SK-N-SH (cell line): ENCODE measurements at regions not wholly inside any gene's neighbourhood (a gene's known extent, or its start where the extent isn't known, plus 50 kb on each side); places are given as distances from the start of the nearest gene placed in this dataset.
A peak's percentile ranks its signal among the peaks of the same experiment; 100 is the strongest.

Experiments
- CTCF ChIA-PET: fragments of 300-600, 350-600 bp; formaldehyde crosslinking; extraction: SDS; loops from one replicate; lab custom pipeline; 2021; lab: Yijun Ruan, JAX
- POLR2A ChIA-PET: fragments of 350-600 bp; sonication (Branson Sonifier 250); formaldehyde crosslinking; extraction: SDS; loops from one replicate; lab custom pipeline; 2020; ENCODE audit warnings: antibody characterized with exemption, inconsistent platforms; lab: Yijun Ruan, JAX
- DNase-seq: peaks from one replicate; pipeline ENCODE4 v3.0.0; 2012
- H2AFZ ChIP-seq: fragments of 200-600 bp; sonication (generic); 2 replicates; pipeline ENCODE4 v1.8.1; 2016; ENCODE audit warnings: antibody characterized with exemption, mild to moderate bottlenecking, low read depth
- H3F3A ChIP-seq: fragments of 200-600 bp; sonication (generic); replicated peaks from 2 replicates; pipeline ENCODE3; 2016; ENCODE audit warnings: antibody characterized with exemption, mild to moderate bottlenecking; ENCODE audit not compliant: insufficient read depth
- H3K27ac ChIP-seq, 2 experiments: fragments of 200-500 bp in 1 of 2; fragments of 200-600 bp in 1 of 2; sonication (Bioruptor generic) in 1 of 2; sonication (generic), shearing (Covaris generic) in 1 of 2; 2 replicates each; pipeline versions ENCODE4 v1.5.1 to v1.6.1; 2014 to 2016; ENCODE audit warnings: low read depth in 2 of 2, inconsistent platforms in 1 of 2, low read length in 1 of 2, mild to moderate bottlenecking in 1 of 2, mixed read lengths in 1 of 2
- H3K27me3 ChIP-seq: fragments of 200-600 bp; sonication (generic), shearing (Covaris generic); 2 replicates; pipeline ENCODE4 v1.6.1; 2016; ENCODE audit warnings: mixed run types; ENCODE audit not compliant: insufficient read depth
- H3K36me3 ChIP-seq, 2 experiments: fragments of 200-500 bp in 1 of 2; fragments of 200-600 bp in 1 of 2; sonication (Bioruptor generic) in 1 of 2; sonication (generic) in 1 of 2; replicated peaks in 1 of 2; 2 replicates each; pipeline versions ENCODE3 to v1.5.1; 2014 to 2016; ENCODE audit warnings: low read length in 1 of 2, mild to moderate bottlenecking in 1 of 2; ENCODE audit not compliant: insufficient read depth in 2 of 2, control insufficient read depth in 1 of 2
- H3K4me1 ChIP-seq, 2 experiments: fragments of 200-500 bp in 1 of 2; fragments of 200-600 bp in 1 of 2; sonication (Bioruptor generic) in 1 of 2; sonication (generic), shearing (Covaris generic) in 1 of 2; 2 replicates each; pipeline versions ENCODE4 v1.5.1 to v1.6.1; 2014 to 2016; ENCODE audit warnings: low read depth in 1 of 2, low read length in 1 of 2, mixed run types in 1 of 2; ENCODE audit not compliant: insufficient read depth in 2 of 2, control insufficient read depth in 1 of 2
- H3K4me2 ChIP-seq: fragments of 200-600 bp; sonication (generic), shearing (Covaris generic); 2 replicates; pipeline ENCODE4 v1.6.1; 2017; ENCODE audit warnings: mixed run types
- H3K4me3 ChIP-seq, 2 experiments: fragments of 200-500 bp in 1 of 2; fragments of 200-600 bp in 1 of 2; sonication (Bioruptor generic) in 1 of 2; sonication (generic), shearing (Covaris generic) in 1 of 2; 2 replicates each; pipeline versions ENCODE4 v1.5.1 to v1.8.1; 2014 to 2016; ENCODE audit warnings: low read depth in 2 of 2, inconsistent platforms in 1 of 2, low read length in 1 of 2, mild to moderate bottlenecking in 1 of 2, mixed read lengths in 1 of 2, moderate library complexity in 1 of 2
- H3K79me2 ChIP-seq: fragments of 200-600 bp; sonication (generic); 2 replicates; pipeline ENCODE4 v1.8.1; 2017; ENCODE audit warnings: mild to moderate bottlenecking; ENCODE audit not compliant: insufficient read depth
- H3K9ac ChIP-seq: fragments of 200-600 bp; sonication (generic); 2 replicates; pipeline ENCODE4 v1.6.1; 2017; ENCODE audit warnings: mixed run types
- H3K9me2 ChIP-seq: fragments of 200-600 bp; sonication (generic); 2 replicates; pipeline ENCODE4 v1.6.1; 2017; ENCODE audit warnings: mixed run types
- H3K9me3 ChIP-seq: fragments of 200-600 bp; sonication (generic); 2 replicates; pipeline ENCODE4 v1.6.1; 2017; ENCODE audit warnings: mixed run types, mild to moderate bottlenecking, moderate library complexity
- H4K20me1 ChIP-seq: fragments of 200-600 bp; sonication (generic); 2 replicates; pipeline ENCODE4 v1.6.1; 2017; ENCODE audit warnings: mild to moderate bottlenecking, mixed run types; ENCODE audit not compliant: insufficient read depth
- CHD2 ChIP-seq: fragments of 150-350 bp; IDR thresholded peaks from 2 replicates; pipeline ENCODE4 v1.6.1; 2018; ENCODE audit warnings: low read length; ENCODE audit not compliant: partially characterized antibody
- CTCF ChIP-seq: fragments of 200-600 bp; sonication (generic); IDR thresholded peaks from 2 replicates; pipeline ENCODE4 v1.6.1; 2017; ENCODE audit warnings: antibody characterized with exemption, mild to moderate bottlenecking, moderate library complexity
- ELF1 ChIP-seq: IDR thresholded peaks from 2 replicates; pipeline ENCODE4 v1.4.0; 2012
- EP300 ChIP-seq, 2 experiments: IDR thresholded peaks; 2 replicates each; pipeline versions ENCODE4 v1.4.0 to v1.6.1; 2012; ENCODE audit warnings: borderline replicate concordance in 1 of 2, low read depth in 1 of 2, low read length in 1 of 2
- EZH2phosphoT487 ChIP-seq: fragments of 200-600 bp; sonication (generic); IDR thresholded peaks from 2 replicates; pipeline ENCODE4 v1.6.1; 2017; ENCODE audit warnings: low read depth, mixed run types, mild to moderate bottlenecking, antibody characterized with exemption, moderate library complexity, borderline replicate concordance
- GABPA ChIP-seq: IDR thresholded peaks from 2 replicates; pipeline ENCODE4 v1.4.0; 2012; ENCODE audit warnings: low read depth, mild to moderate bottlenecking
- JUND ChIP-seq: IDR thresholded peaks from 2 replicates; pipeline ENCODE4 v1.4.0; 2012
- MAX ChIP-seq: IDR thresholded peaks from 2 replicates; pipeline ENCODE4 v1.4.0; 2012; ENCODE audit warnings: low read depth
- MEF2A ChIP-seq: IDR thresholded peaks from 2 replicates; pipeline ENCODE4 v1.4.0; 2012; ENCODE audit warnings: low read depth, borderline replicate concordance
- MXI1 ChIP-seq: IDR thresholded peaks from 2 replicates; pipeline ENCODE4 v1.6.1; 2012; ENCODE audit warnings: mild to moderate bottlenecking, low read depth, low read length, improper control_type of control experiment
- RAD21 ChIP-seq: IDR thresholded peaks from 2 replicates; pipeline ENCODE4 v1.6.1; 2012; ENCODE audit warnings: mild to moderate bottlenecking, low read length
- RCOR1 ChIP-seq: fragments of 150-350 bp; IDR thresholded peaks from 2 replicates; pipeline ENCODE4 v1.6.1; 2017; ENCODE audit warnings: antibody characterized with exemption, low read length
- REST ChIP-seq: IDR thresholded peaks from 2 replicates; pipeline ENCODE4 v1.6.1; 2012; ENCODE audit warnings: mild to moderate bottlenecking, low read depth, low read length, moderate library complexity
- RXRA ChIP-seq: IDR thresholded peaks from 2 replicates; pipeline ENCODE4 v1.4.0; 2012; ENCODE audit warnings: low read depth, mild to moderate bottlenecking, borderline replicate concordance
- SIN3A ChIP-seq: IDR thresholded peaks from 2 replicates; pipeline ENCODE4 v1.6.1; 2012; ENCODE audit warnings: low read depth, mild to moderate bottlenecking, low read length, moderate library complexity, borderline replicate concordance
- SMC3 ChIP-seq: IDR thresholded peaks from 2 replicates; pipeline ENCODE4 v1.6.1; 2012; ENCODE audit warnings: low read depth, low read length, improper control_type of control experiment
- TAF1 ChIP-seq: IDR thresholded peaks from 2 replicates; pipeline ENCODE4 v1.6.1; 2012; ENCODE audit warnings: low read depth, mild to moderate bottlenecking, low read length, moderate library complexity, borderline replicate concordance
- TCF12 ChIP-seq: IDR thresholded peaks from 2 replicates; pipeline ENCODE4 v1.4.0; 2012
- TEAD4 ChIP-seq: IDR thresholded peaks from 2 replicates; pipeline ENCODE4 v1.4.0; 2012; ENCODE audit warnings: mild to moderate bottlenecking, borderline replicate concordance; ENCODE audit not compliant: insufficient read depth
- USF2 ChIP-seq: fragments of 150-350 bp; IDR thresholded peaks from 2 replicates; pipeline ENCODE4 v1.6.1; 2017; ENCODE audit warnings: antibody characterized with exemption, low read length, low read depth, borderline replicate concordance
- YY1 ChIP-seq: IDR thresholded peaks from 2 replicates; pipeline ENCODE4 v1.4.0; 2012; ENCODE audit warnings: low read depth, mild to moderate bottlenecking
- WGBS: methylation state at CpG from one replicate; pipeline ENCODE4 v1.1.6; 2017; ENCODE audit warnings: low lambda C conversion rate; 5-methylcytosine and 5-hydroxymethylcytosine counted together
- TF ChIP-seq, protein P1 (sequence below): IDR thresholded peaks from 2 replicates; pipeline ENCODE4; 2012
- TF ChIP-seq, protein P2 (sequence below): IDR thresholded peaks from 2 replicates; pipeline ENCODE4 v1.4.0; 2012; ENCODE audit warnings: low read depth, borderline replicate concordance

GRCh38 chr4:149914119-149915115 lies 98.8 kb upstream of the IQCM start:
- Histone ChIP-seq H3F3A (no peaks in the 10 kb centered on the region), H3K9ac (no peak overlapping the region), H3K4me2 (no peak overlapping the region), H3K27ac (no peak overlapping the region), H3K4me1 (peaks cover 4 to 7% of the 10 kb centered on the region in 2 experiments; a peak in 3 of 4 replicates), H3K4me3 (no peak overlapping the region), H3K36me3 (no peaks in the 10 kb centered on the region), H3K79me2 (no peaks in the 10 kb centered on the region), H3K9me2 (no peaks in the 10 kb centered on the region), H3K27me3 (no peaks in the 10 kb centered on the region), H2AFZ (no peak overlapping the region), H4K20me1 (no peaks in the 10 kb centered on the region), H3K9me3 (no peaks in the 10 kb centered on the region)
- 42% methylated on average over 7 of the region's 7 CpGs for WGBS
- POLR2A ChIA-PET = no interaction called here
- peak; percentile 69 for DNase-seq
- CTCF ChIA-PET = interaction anchor here (1.2 kb wide), 1 partner anchor 13 kb away, joined by 4 read pairs; no protein-coding TSS in a partner anchor
- TF ChIP-seq TEAD4 (no peak), SMC3 (peak; percentile 54), EP300 (IDR thresholded peaks at IDR 0.05; ENCODE audit: borderline replicate concordance in 1 of 2, low read depth in 1 of 2, low read length in 1 of 2) (no peak), MEF2A (no peak), ELF1 (no peak), MAX (no peak), SIN3A (no peak), GABPA (no peak), EZH2phosphoT487 (no peak), TAF1 (no peak), YY1 (no peak), CHD2 (no peak), RCOR1 (no peak), REST (no peak), RXRA (no peak), TCF12 (no peak), RAD21 (peak; percentile 65), CTCF (peak; percentile 92), USF2 (no peak), JUND (no peak), MXI1 (no peak)
- TF ChIP-seq, protein P1, sequence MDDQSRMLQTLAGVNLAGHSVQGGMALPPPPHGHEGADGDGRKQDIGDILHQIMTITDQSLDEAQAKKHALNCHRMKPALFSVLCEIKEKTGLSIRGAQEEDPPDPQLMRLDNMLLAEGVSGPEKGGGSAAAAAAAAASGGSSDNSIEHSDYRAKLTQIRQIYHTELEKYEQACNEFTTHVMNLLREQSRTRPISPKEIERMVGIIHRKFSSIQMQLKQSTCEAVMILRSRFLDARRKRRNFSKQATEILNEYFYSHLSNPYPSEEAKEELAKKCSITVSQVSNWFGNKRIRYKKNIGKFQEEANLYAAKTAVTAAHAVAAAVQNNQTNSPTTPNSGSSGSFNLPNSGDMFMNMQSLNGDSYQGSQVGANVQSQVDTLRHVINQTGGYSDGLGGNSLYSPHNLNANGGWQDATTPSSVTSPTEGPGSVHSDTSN = no peak
- TF ChIP-seq, protein P2, sequence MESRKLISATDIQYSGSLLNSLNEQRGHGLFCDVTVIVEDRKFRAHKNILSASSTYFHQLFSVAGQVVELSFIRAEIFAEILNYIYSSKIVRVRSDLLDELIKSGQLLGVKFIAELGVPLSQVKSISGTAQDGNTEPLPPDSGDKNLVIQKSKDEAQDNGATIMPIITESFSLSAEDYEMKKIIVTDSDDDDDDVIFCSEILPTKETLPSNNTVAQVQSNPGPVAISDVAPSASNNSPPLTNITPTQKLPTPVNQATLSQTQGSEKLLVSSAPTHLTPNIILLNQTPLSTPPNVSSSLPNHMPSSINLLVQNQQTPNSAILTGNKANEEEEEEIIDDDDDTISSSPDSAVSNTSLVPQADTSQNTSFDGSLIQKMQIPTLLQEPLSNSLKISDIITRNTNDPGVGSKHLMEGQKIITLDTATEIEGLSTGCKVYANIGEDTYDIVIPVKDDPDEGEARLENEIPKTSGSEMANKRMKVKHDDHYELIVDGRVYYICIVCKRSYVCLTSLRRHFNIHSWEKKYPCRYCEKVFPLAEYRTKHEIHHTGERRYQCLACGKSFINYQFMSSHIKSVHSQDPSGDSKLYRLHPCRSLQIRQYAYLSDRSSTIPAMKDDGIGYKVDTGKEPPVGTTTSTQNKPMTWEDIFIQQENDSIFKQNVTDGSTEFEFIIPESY = no peak
